ENCODE measurements at regions not wholly inside any gene's neighbourhood (a gene's known extent, or its start where the extent isn't known, plus 50 kb on each side); places are given as distances from the start of the nearest gene placed in this dataset.

DNA sequence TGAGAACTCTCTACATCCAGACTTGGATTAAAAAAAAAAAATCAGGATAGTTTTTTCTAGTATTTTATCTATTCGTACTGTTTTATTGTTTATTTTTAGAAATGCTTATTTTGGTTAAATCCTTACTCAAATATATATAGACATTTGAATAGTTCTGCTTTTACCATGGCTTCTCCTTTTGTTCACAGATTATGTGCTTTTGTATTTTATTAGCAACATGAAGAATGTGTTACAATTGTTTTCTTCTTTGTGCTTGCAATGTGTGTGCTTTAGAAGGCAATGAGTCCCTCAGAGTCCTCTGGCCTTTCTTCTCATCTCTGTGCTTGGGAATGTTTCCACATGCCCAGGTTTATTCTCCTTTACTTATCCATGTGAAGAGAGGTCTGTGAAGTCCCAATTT is 324.0 kb downstream of the KCNRG start:
- TF ChIP-seq, protein P1, sequence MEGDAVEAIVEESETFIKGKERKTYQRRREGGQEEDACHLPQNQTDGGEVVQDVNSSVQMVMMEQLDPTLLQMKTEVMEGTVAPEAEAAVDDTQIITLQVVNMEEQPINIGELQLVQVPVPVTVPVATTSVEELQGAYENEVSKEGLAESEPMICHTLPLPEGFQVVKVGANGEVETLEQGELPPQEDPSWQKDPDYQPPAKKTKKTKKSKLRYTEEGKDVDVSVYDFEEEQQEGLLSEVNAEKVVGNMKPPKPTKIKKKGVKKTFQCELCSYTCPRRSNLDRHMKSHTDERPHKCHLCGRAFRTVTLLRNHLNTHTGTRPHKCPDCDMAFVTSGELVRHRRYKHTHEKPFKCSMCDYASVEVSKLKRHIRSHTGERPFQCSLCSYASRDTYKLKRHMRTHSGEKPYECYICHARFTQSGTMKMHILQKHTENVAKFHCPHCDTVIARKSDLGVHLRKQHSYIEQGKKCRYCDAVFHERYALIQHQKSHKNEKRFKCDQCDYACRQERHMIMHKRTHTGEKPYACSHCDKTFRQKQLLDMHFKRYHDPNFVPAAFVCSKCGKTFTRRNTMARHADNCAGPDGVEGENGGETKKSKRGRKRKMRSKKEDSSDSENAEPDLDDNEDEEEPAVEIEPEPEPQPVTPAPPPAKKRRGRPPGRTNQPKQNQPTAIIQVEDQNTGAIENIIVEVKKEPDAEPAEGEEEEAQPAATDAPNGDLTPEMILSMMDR (IDR thresholded peaks at IDR 0.05), result no peak
- TF ChIP-seq POLR2AphosphoS5 (IDR thresholded peaks at IDR 0.05), result no peak
- TF ChIP-seq EP300 (IDR thresholded peaks at IDR 0.05), result no peak
- no peak for TF ChIP-seq POLR2A (IDR thresholded peaks at IDR 0.05)
